GM21526 (cell line): ENCODE measurements at regions not wholly inside any gene's neighbourhood (a gene's known extent, or its start where the extent isn't known, plus 50 kb on each side); places are given as distances from the start of the nearest gene placed in this dataset.

Experiments
- ATAC-seq: cut with Tn5 transposase; IDR thresholded peaks from one replicate; pipeline ENCODE4 v1.9.1; 2021; ENCODE audit warnings: moderate library complexity; ENCODE audit not compliant: unreplicated experiment, low FRiP score

DNA sequence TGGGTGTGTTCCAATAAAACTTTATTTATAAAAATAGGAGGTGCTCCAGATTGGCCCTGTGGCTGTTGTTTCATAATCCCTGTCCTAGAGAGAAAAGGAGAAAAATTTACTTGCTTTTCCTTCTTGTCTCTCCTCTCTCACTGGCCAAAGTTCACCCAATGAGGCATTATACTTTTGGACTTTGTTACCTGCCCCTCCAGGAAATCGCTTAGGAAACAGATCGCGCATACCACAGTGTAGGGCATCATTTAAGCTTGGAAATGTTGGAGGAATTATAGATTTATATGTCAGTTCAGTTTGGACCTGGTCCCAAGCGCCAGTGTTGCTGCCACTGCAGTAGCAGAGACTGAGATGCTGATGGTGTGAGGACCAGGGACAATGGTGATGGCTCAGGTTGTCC is 337.6 kb upstream of the NR3C2 start:
- no peak for ATAC-seq

DNA sequence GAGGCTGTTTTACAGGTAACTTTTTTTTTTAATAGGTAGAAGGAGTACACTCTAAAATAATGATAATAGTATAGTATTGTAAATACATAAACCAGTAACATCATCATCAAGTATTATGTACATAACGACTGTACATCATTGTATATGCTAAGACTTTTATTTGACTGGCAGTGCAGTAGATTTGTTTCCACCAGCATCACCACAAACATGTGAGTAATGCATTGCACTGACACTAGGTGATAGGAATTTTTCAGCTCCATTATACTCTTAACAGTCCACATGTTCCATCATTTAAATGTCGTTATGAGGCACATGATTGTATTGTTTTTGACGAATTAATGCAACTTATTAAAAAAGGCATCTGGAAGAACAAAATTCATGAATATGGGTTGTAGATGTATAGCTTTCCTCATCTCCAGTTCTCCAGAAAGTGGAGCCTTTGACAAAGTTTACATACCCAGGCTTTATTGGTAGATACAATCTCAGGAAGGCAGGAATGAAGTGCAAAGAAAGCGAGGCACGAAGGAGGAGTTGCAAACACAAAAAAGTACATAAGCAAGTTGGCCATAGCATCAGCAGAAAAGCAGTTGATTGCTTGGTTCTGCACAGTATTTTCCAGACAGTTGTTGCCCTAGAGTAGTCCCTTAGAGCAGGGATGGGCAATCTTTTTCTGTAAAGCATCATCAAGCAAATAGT is 336.9 kb upstream of the NR3C2 start:
- no peak for ATAC-seq

DNA sequence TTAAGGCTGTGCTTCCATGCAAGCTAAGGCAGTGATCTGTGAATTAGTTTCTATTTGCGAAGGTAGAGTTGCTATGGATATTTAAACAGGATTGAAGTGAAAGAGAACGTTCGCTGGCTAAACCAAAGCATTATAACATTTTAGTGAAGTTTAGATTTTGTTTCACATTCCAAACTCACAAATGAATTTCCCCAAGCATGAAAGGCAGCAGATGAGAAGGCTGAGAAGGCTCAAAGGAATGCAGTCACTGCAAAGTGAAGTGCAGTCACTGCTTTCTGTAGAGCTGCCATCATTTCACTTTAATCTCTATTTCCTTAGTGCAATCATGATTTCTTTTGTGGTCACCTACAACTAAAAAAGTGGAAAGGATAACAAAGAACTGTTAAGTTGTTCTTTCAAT is 334.7 kb upstream of the NR3C2 start:
- no peak for ATAC-seq

DNA sequence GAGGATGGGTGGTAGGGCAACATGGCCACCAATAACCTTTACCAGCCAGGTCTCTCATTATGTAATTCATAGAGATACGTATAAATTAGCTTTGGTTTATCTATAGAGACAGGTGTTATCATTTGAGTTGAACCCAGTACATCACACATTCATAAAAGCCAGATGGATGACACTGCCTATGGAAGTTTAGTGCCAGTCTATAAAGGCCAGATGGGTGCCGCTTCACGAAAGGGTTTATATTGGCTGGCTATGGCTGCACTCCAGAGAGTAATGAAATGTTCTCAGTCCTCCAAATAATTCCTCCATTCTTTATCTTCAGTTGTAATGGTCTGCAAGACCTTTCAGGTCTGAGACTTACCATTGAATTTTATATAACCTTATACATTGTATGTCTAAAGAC is 331.9 kb upstream of the NR3C2 start:
- ATAC-seq = no peak

DNA sequence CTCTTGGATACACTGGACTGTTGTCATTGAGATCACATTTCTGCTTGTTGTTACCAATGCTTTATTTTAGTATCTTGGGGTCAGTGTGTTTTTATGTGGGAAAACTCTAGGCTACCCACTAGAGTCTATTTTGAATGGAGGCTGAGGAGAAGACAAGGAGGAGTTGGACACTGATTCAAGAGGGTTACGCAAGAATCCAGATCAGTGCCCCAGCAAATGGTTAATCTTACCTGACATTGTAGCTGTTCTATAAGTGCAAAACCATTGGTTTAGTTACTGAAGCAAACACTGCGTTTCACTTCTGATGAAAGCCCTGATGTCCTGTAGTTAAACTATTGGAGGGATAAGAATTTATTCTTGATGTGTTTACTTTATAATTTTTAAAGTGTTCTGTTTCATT is 331.1 kb upstream of the NR3C2 start:
- no peak for ATAC-seq

DNA sequence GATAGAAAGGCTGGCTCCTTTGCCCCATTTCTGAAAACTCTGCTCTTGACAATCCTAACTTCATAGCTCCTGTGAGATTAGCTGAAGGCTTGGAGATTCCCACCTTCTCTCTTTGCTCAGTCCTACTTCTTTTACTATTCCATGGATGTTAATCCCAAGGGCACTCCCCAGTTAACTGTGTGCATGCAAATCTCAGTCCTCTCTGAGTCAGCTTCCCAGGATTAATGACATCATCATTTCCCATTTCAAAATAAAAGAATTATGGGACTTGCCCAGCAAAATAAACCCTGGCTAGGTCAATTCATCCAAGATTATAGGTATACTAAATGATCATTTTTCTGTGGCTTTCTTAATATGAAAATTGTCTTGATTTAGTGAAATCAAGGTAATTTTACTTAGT is 328.6 kb upstream of the NR3C2 start:
- ATAC-seq = no peak

DNA sequence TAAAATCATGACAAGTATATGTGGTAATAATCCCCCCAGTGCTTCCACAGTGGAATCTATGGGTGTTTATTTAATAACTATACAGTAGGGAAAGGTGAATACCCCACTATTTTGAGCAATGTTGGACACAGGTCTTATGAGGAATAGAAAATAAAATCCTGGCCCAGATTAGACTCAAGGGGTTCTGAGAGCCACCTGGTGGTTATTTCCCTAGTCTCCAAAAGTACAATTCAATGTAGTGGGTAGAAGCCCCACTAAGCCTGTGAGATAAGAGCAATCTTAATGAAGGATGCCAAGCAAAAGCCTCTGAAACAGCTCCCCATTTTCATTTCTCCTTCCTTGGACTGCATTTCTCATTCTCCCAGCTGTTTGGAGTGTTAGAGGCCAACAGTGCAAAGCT is 328.2 kb upstream of the NR3C2 start:
- no peak for ATAC-seq

DNA sequence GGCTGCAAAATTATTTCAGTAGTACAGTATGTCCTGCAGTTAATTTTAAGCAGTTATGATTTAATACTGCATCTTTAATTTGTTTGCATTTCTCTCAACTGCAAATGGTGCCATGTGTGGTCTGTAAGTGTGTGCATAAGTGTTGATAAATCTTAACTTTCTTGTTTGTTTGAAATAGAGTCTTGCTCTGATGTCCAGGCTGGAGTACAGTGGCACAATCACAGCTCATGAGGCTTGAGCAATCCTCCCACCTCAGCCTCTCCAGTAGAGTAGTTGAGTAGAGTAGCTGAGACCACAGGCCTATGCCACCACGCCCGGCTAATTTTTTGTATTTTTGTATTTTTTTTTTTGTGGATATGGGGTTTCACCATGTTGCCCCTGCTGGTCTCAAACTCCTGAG is 322.5 kb upstream of the NR3C2 start:
- ATAC-seq = no peak

DNA sequence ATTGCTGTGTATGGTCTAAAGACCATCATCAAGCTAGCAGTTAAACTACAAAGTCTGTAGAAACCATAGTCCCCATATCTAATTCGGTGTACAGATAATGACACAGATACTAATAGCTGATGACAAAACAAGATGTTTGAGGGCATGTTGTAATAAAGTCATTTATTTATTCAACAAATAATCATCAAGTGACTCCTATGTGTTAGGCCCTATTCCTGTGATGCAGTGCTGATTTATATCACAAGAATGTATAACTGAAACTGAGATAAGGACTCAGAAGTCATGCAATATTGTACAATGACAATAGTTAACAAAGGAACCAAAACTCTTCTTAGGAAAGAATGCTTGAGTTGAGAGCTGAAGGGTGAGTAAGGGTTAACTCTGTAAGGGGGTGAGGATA is 315.0 kb upstream of the NR3C2 start:
- no peak for ATAC-seq

DNA sequence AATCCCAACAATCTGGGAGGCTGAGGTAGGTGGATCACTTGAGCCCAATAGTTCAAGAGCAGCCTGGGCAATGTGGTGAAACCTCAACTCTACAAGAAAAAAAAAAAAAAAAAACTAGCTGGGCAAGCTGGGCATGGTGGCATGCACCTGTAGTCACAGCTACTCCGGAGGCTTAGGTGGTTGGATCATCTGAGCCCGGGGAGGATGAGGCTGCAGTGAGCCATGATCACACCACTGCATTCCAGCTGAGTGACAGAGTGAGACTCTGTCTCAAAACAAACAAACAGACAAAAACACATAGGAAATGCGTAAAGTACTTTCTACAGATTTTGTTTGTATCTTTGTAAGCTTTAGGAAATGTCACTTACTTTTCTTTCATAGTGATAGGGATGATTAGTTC is 307.2 kb upstream of the NR3C2 start:
- no peak for ATAC-seq

DNA sequence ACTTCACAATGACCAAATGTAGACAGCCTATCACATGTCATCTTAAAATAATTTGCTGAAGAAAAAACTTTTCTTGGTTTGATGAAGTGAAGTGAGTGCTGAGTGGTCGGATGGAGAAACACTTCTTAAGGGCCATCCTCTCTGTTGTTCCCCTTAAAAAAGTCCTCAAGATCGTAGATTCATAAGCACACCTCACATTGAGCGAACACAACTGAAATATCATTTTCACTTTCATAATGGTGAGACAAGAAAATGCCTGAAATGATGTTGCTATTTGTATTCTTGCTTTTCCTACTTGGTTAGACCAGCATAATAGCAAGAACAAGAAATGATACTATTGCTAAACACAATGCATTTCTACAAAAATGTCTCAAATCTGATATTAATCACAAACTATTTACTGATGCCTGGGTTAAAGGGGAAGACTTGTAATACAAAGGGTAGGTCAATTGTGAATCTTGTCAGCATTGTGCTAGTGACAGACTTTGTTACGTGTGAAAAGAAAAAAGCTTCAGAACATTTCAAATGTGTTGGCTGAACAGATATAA is 305.6 kb upstream of the NR3C2 start:
- ATAC-seq = no peak

DNA sequence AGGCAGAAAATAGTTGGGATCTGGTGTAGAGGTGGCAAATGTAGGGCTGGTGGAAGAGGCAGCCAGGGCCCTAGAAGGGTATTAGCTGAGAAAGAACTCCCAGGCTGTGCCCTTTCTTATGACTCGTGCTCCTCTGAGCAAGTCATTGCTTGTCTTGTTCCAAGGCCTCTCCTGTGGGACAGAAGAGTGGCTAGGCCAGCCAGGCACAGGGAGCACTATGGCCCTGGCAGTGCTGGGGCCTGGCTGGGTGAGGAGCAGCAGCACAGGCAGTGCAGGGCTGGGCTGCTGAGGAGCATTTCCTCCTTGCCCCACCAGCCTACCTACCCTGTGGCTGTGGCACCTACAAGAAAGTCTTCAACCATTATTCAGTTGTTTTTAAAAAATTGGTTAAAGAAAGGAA is 298.5 kb upstream of the NR3C2 start:
- ATAC-seq = no peak

DNA sequence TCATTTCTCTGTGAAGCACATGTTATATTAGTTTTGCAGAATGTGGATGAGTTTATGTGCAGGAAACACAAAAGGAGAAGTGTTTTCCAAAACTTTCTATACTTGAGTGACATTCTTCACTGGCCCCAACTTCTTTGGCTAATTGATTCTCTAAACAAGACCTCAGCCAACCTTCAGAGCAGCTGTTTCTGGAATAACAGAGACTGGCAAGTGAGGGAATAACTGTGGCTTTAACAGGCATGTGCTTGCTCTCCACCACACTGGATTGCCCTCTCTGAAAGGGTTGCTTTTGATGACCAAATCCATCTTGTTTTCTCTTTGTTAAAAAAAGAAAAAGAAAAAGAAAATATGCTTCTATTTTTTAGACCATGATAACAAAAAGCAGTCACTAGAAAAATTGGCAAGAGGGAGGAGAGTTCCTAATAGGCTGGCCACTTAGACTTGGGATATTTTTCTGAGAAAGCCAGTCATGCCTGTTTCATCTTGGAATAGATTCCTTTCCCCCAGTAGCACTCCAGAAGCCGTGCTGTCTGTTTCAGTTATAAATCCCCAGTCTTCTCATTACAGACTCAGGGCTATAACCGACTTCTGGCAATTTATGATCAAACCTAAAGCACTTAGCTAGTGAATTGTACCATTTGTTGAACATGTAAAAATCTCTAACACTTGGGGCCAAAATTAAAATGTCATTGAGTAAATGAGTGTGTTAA is 295.0 kb upstream of the NR3C2 start:
- ATAC-seq = no peak

DNA sequence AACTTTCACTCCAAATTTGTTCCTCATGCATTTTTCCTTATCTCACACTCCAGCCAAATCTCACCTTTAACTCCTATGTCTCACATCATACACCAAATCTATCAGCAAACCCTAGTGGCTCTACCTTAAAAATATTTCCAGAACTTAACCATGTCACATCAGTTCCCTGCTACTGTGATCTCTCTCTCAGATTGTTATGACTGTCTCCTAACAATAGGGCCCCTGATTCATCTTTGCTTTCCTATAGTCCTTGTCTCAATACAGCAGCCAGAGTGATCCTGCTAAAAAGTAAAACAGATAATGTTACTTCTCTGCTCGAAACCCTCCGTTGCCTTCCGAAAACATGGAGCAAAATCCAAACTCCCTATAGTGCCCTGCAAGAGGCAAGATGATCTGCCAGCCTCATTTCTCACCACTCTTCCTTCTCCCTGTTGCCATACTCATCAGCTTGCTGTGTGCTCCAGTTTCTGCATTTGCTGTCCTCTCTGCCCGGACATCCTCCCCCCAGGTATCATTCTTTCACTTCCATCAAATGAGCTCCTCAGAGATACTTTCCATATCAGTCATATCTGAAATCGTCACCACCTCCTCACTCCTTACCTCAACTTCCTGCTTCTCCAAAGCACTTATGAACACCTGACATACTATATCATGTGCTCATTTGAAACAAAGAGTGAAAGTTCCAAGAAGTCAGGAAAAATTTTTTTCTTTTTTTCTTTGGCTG is 293.4 kb upstream of the NR3C2 start:
- peak; percentile 92 for ATAC-seq

DNA sequence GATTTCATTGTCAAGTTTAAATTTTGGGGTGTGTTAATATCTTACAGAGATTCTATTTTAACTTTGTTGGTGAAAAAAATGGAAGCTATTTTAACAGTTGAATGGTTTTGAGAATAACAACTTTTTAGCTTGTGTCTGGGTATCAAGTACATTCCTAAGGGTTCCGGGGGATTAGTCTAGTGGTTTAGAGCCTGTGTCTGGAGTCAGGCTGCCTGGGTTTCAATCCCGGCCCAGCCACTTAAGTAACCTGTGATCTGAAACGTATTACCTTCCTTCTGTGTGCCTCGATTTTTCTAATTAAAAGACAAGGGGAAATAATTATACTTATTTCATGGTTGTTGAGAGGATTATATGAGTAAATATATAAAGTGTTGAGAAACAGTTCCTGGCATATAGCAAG is 288.6 kb upstream of the NR3C2 start:
- ATAC-seq = no peak

DNA sequence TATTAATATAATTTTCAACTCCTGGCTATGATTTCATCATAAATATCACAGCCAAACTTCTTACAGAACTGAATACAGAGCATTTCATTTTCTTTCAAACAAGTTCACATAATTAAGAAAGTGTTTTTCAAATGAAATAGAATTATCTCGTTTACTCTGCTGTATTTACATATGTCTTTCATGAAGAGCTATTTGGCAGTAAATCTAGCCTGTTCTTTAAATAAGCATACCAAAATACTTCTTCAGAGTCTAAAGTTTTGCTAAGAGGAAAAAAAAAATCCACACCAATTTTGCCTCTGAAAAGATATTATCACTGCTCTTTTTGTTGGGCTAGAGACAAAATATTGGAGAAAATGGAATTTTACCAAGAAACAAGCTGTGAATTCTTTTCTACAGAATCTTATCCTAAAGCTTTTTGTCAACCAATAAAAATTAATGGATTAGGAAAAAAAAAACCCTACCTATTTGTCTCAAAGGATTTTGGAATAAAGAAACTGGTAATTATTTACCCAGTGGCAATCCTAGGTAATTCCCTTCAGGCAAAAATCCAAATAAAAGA is 287.9 kb upstream of the NR3C2 start:
- ATAC-seq = no peak

DNA sequence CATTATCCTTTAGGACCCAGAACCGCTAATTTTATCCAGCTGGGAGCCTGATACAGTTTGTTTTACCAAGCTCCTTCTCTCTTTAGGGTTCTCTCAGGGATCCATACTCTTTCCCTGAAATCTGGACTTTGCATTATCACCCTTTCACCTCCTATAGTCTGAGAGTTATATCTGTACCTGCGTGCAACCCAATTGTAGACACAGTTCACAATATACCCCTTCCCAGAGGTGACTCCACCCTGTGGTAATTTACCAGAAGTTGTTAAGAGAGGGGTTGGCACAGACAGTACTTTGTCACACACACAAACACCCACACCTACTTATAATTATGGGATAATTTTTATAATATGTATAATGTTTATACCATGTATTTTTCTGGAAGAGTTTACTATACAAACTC is 275.8 kb upstream of the NR3C2 start:
- no peak for ATAC-seq

DNA sequence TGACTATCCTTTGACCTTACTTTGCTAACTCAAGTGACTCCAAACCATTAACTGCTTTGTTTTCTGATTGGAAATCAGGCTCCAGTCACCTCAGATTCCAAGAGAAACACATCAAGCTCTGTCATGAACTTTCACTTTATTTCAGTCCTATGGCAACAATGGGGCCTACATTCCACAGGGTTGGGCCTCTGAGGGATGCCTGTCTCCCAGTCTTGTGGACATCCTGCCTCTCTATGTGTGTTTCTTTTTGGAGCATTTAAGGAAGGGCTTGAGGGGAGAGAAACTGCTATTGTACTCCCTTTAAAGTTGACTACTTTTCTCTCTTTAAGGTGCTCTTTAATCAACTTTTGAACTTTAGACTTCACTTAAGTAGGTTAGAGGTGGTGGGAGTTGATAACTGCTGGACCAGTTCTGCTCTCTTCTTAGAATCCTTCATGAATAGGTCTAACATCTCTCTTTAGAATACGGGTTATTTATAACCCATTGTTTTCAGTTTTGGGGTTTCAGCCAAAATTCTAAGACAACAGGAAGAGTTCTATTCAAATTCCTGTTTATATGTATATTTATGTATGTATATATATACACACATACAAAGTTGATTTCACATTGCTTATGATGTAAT is 274.3 kb upstream of the NR3C2 start:
- no peak for ATAC-seq

DNA sequence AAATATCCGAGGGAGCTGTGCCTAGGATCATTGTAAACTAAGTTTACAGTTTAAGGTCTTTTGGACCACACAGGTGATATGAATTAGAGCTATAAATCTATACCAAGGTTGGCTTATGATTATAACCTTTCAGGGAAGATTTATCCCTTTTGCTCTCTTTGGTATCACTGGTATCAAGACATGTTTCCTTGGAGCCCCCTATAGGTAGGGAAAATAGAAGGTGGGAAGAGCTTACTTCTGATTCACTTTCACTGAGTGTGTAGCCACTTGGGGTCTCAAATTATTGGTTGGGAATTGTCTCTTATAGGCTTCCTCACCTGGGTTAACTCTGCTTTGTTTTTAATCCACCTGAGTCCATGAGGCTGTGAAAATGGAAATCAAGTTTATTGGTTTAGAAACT is 262.1 kb upstream of the NR3C2 start:
- no peak for ATAC-seq

DNA sequence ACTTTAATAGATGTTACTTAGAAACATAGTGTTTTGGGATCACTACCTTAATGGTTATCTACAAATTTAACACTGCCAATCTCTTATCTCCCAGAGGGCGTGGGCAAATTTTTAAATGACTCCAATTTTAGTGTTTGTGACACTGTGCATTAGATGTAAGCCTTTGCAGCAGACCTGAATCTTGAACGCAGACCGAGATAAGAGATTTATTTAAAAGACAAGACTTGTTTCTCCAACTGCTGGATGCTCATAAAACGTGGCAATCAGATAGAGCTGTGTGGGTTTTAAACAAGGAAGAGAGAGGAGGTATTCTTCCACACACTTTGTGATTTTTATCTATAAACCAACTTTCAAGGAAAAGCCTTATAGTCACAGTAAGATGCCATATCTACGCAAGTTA is 252.5 kb upstream of the NR3C2 start:
- no peak for ATAC-seq
